ENCODE measurements at regions not wholly inside any gene's neighbourhood (a gene's known extent, or its start where the extent isn't known, plus 50 kb on each side); places are given as distances from the start of the nearest gene placed in this dataset.

DNA sequence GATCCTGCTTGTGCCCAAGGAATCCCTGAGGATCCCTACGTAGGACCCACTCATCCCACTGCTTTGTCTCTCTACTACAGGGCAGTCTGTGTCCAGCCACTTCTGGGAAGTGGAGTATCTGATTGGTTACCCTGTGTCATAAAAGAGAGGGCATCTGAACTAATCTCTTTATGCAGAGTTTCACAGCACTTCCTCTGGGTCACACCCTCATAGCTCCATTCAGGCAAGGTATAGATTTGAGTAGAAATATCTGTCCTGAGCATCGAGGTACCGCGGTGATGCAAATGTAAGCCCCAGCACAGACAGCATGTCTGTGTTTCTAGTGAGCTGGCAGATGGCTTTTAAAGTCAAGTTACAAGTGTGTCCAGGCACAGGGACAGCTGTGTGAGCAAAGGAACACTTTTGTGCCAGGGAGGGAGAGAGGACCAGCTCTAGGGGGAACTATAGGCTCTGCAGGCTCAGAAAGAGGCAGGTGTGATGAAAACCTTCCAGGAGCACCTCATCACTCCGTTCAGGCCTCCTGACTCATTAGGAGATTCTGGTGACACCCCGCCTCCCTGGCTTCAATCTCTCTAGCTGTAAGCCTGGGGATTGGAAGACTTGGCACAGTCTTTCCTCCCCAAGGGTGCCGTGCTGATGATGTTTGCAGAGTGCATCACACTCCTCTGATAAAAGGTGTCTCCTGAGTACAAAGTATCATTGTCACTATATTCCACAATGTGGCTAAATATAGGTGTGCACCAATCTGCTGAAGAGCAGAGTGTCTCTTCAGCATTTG, 84.3 kb upstream of the UBL3 start:
- H3K4me3 Mint-ChIP-seq, result peak overlapping the region in 6 of 8 donors; percentile 3 to 82 (median 46)
- peak overlapping the region in 1 of 6 donors; percentile 34 for H3K27ac Mint-ChIP-seq
- no peak for DNase-seq
- peaks cover 0 to 1% (median 0%) of the 10 kb centered on the region in 7 donors for H3K9me3 Mint-ChIP-seq
- no peaks in the 10 kb centered on the region for H3K27me3 Mint-ChIP-seq
- peaks cover 17 to 22% (median 20%) of the 10 kb centered on the region in 3 donors for H3K4me1 Mint-ChIP-seq
- H3K36me3 Mint-ChIP-seq, result no peaks in the 10 kb centered on the region
- no peak for ATAC-seq (ENCODE audit: low read depth in 2 of 2)

GRCh38 chr13:29933401-29933800, 83.0 kb upstream of the UBL3 start:
- ATAC-seq (ENCODE audit: low read depth in 2 of 2), result no peak
- Mint-ChIP-seq H3K27me3 (peaks cover 0 to 6% (median 0%) of the 10 kb centered on the region in 3 donors), H3K27ac (no peak overlapping the region), H3K4me3 (no peak overlapping the region), H3K36me3 (no peaks in the 10 kb centered on the region), H3K9me3 (peaks cover 0 to 1% (median 0%) of the 10 kb centered on the region in 7 donors), H3K4me1 (peaks cover 17 to 22% (median 20%) of the 10 kb centered on the region in 3 donors)
- DNase-seq, result no peak

- peaks cover 13 to 17% (median 17%) of the 10 kb centered on the region in 3 donors for H3K4me1 Mint-ChIP-seq
- H3K4me3 Mint-ChIP-seq, result no peak overlapping the region
- DNase-seq, result no peak
- H3K27ac Mint-ChIP-seq, result no peak overlapping the region
- peaks cover 0 to 6% (median 3%) of the 10 kb centered on the region in 3 donors for H3K27me3 Mint-ChIP-seq
- peaks cover 0 to 1% (median 0%) of the 10 kb centered on the region in 7 donors for H3K9me3 Mint-ChIP-seq
- H3K36me3 Mint-ChIP-seq, result no peaks in the 10 kb centered on the region
- ATAC-seq (ENCODE audit: low read depth in 2 of 2), result no peak
Measured at GRCh38 chr13:29931696-29932095, 81.3 kb upstream of the UBL3 start.

DNA sequence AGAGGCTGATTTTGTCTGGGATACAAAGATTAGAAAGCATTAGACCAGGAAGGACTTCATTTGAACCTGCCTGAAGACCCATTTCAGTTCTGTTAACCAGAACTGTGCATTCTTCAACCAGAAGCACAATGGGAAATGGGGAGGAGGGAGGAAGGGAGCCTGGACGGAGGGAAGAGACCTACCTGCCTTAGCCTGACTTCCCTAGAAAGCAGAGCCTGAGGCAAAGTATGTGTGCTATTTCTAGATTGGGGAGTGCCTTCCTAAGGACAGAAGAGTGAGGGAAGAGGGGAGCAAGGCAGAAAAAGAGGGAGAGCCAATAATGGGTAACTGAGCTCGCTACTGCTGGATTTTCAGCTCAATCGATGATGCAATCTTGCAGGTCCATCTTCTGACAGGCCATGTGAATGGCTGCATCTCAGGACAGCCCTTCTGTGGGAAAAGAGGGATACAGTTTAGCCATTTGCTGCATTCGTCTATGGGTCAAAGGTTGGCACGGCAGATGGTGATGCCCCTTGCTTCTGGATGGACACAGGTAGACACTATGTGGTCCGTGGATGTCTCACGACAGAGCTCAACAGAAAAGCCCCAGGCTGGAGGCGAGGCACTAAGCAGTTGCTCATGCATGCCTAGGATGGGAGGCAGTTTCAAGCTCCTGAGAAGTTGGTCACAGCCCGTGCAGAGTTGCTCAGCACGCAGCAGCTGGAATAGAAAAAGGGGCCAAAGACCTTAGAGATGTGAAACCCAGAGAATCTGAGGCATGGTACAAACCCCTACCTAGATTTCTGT, 78.8 kb upstream of the UBL3 start:
- Mint-ChIP-seq H3K4me1 (no peaks in the 10 kb centered on the region), H3K27me3 (peaks cover 6 to 17% (median 7%) of the 10 kb centered on the region in 3 donors), H3K9me3 (peaks cover 0 to 1% (median 0%) of the 10 kb centered on the region in 7 donors), H3K4me3 (peak overlapping the region in 2 of 8 donors; percentile 61 to 64), H3K27ac (no peak overlapping the region), H3K36me3 (no peaks in the 10 kb centered on the region)
- ATAC-seq (ENCODE audit: low read depth in 2 of 2), result no peak
- DNase-seq, result no peak

DNA sequence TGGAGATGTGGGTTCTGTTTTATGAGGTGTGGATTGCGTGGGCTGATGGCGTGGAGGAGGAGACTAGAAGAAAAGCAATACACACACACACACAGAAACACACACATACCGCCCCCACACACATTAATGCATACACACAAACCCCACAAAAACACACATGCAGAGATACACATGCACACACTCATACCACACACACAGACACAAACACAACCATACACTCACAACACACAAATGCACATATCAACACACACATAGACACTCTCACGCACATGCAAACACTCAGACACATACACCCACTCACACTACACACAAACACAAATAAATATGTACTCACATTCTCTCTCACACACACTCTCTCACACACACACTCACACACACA, 75.7 kb upstream of the UBL3 start:
- Mint-ChIP-seq H3K4me3 (no peak overlapping the region), H3K27me3 (peaks cover 7 to 17% (median 9%) of the 10 kb centered on the region in 3 donors), H3K36me3 (no peaks in the 10 kb centered on the region), H3K4me1 (peaks cover 0 to 2% (median 0%) of the 10 kb centered on the region in 3 donors), H3K27ac (peak overlapping the region in 1 of 6 donors; percentile 5), H3K9me3 (peaks cover 0 to 1% (median 0%) of the 10 kb centered on the region in 7 donors)
- no peak for ATAC-seq (ENCODE audit: low read depth in 2 of 2)
- no peak for DNase-seq

DNA sequence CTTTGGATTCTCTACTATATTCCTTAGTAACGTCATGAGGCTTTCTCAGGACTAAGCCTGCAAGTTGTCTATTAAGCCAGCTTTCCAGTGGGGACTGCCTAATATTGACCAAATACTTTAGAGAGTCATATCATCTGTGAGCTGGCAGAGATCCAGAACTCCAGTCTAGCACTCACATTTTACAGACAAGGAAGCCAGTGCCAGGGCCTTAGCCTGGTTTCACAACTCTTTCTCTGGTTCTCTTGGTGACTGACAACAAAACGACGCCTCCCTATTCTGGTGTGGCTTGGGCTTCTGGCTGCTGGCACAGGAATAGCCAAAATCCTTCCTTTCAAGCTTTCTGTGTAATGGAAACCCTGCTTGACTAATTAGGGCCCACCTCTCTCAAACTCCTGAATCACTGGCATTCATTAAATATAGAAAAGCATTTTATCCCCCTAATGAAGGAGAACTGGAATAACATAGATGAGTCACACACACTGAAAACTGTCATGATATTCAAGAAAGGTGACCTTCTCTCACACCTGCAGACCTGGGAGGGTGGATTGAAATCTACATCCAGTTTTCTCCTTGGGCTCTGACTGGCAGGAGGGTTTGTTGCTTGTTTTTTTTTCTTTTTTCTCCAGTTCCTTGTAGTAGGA, 75.2 kb upstream of the UBL3 start:
- Mint-ChIP-seq H3K27me3 (peaks cover 7 to 17% (median 11%) of the 10 kb centered on the region in 3 donors), H3K4me3 (no peak overlapping the region), H3K27ac (no peak overlapping the region), H3K9me3 (peaks cover 0 to 1% (median 0%) of the 10 kb centered on the region in 7 donors), H3K4me1 (peaks cover 0 to 2% (median 0%) of the 10 kb centered on the region in 3 donors), H3K36me3 (no peaks in the 10 kb centered on the region)
- DNase-seq (no peak), ATAC-seq (ENCODE audit: low read depth in 2 of 2) (no peak)

DNA sequence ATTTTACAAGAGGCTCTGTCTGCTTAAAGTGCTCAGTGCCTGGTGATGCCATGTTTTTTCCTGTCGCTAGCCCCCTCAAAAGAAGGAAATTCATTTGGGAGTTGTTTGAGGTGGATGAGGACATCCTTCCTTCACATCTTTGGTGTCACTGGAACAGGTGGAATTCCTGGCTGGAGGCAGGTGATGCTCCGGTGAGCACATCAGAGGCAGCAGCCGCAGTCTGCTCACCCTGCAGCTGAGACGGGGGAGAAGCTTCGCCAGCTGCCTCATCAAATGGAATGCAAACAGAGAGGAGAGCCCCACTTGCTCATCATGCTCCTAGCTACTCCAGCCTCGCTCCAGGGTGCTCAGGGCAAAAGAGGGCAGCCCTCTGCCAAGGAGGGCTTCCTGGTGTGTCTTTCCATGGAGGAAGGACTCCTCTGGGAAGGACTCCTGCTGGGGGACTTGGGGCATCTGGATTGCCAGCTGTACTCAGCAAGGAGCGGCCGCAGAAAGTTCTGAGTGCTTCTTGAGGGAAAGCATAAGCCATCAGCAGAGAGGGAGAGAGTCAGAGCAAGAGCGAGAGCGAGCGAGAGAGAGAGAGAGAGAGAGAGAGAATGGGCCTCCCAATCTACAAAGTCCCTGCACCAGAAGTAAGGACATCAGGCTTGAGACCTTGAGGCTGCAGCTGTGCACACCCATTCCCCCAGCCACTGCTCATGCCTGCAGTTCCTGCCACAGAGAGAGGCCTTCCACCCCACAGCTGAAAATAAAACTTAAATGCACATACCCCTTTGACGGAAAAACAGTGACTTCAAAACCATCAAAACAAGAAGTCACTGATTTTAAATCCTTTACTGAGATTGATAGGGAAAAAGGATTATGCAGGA, 74.3 kb upstream of the UBL3 start:
- DNase-seq (no peak), ATAC-seq (ENCODE audit: low read depth in 2 of 2) (no peak)
- Mint-ChIP-seq H3K4me1 (peaks cover 0 to 2% (median 0%) of the 10 kb centered on the region in 3 donors), H3K36me3 (no peaks in the 10 kb centered on the region), H3K9me3 (no peaks in the 10 kb centered on the region), H3K27ac (no peak overlapping the region), H3K27me3 (peaks cover 7 to 17% (median 11%) of the 10 kb centered on the region in 3 donors), H3K4me3 (peak overlapping the region in 1 of 8 donors; percentile 29)

- H3K27me3 Mint-ChIP-seq, result peaks cover 6 to 21% (median 7%) of the 10 kb centered on the region in 3 donors
- ATAC-seq (ENCODE audit: low read depth in 2 of 2), result peak; percentile 55 to 77
- no peaks in the 10 kb centered on the region for H3K36me3 Mint-ChIP-seq
- H3K9me3 Mint-ChIP-seq, result no peaks in the 10 kb centered on the region
- DNase-seq, result peak; percentile 42
- H3K27ac Mint-ChIP-seq, result no peak overlapping the region
- no peak overlapping the region for H3K4me3 Mint-ChIP-seq
- H3K4me1 Mint-ChIP-seq, result peaks cover 0 to 2% (median 0%) of the 10 kb centered on the region in 3 donors
Measured at GRCh38 chr13:29923554-29924481, 73.4 kb upstream of the UBL3 start.

DNA sequence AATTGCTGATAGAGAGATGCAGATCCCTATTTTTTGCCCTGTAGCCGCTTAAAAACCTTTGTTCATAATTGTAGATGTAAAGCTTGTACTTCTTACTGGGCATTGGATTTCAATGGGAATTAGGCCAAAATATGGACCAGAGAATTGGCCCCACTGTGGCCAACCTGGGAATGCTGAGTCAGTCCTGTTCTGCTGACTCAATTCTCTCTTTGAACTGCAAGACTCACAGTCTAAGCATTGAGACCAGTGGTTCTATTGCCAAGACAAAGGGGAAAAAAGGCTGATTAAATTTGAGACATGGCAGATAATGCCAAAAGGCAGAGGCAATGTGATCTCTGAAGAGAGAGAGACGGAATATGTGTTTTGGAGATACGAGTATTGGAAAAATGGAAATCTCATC, 72.5 kb upstream of the UBL3 start:
- no peaks in the 10 kb centered on the region for H3K36me3 Mint-ChIP-seq
- H3K27ac Mint-ChIP-seq, result peak overlapping the region in 1 of 6 donors; percentile 60
- no peak for ATAC-seq (ENCODE audit: low read depth in 2 of 2)
- DNase-seq, result no peak
- H3K9me3 Mint-ChIP-seq, result no peaks in the 10 kb centered on the region
- H3K4me1 Mint-ChIP-seq, result peaks cover 0 to 2% (median 0%) of the 10 kb centered on the region in 3 donors
- H3K27me3 Mint-ChIP-seq, result peaks cover 4 to 27% (median 5%) of the 10 kb centered on the region in 3 donors
- H3K4me3 Mint-ChIP-seq, result no peak overlapping the region

DNA sequence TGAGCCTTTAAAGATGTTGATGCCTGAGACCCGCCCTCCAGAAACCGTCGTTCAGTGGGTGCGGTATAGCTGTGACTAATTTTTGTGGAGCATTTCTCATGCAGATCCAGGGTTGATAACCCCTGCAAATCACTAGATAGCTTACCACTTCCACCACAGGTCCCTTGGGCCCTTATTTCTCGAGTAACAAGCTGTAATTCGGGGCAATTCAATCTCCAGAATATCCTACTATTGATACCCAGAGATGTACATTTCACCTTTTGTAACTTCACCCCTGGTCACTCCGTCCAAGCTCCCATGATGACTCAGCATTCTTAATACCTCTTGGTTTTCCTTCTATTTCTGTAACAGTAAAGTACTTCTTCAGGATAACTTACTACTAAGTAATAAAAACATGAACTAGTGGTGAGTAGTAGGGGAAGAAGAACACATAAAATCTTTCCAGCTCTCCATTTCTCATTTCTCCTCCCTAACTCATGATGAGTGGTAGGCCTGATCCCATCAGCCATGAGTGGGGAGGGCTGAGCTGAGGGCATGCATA, 71.9 kb upstream of the UBL3 start:
- no peak overlapping the region for H3K27ac Mint-ChIP-seq
- peaks cover 0 to 2% (median 0%) of the 10 kb centered on the region in 3 donors for H3K4me1 Mint-ChIP-seq
- no peaks in the 10 kb centered on the region for H3K9me3 Mint-ChIP-seq
- ATAC-seq (ENCODE audit: low read depth in 2 of 2) (no peak), DNase-seq (no peak)
- peaks cover 4 to 27% (median 5%) of the 10 kb centered on the region in 3 donors for H3K27me3 Mint-ChIP-seq
- H3K4me3 Mint-ChIP-seq, result no peak overlapping the region
- H3K36me3 Mint-ChIP-seq, result no peaks in the 10 kb centered on the region

- Mint-ChIP-seq H3K27me3 (peaks cover 4 to 27% (median 5%) of the 10 kb centered on the region in 3 donors), H3K4me1 (peaks cover 0 to 2% (median 0%) of the 10 kb centered on the region in 3 donors), H3K4me3 (no peak overlapping the region), H3K36me3 (no peaks in the 10 kb centered on the region), H3K9me3 (no peaks in the 10 kb centered on the region), H3K27ac (no peak overlapping the region)
- ATAC-seq (ENCODE audit: low read depth in 2 of 2), result no peak
- no peak for DNase-seq
Measured at GRCh38 chr13:29921542-29921941, 71.1 kb upstream of the UBL3 start.

All from naive B cell (primary cell).